RWPE1 (cell line): ENCODE measurements at regions not wholly inside any gene's neighbourhood (a gene's known extent, or its start where the extent isn't known, plus 50 kb on each side); places are given as distances from the start of the nearest gene placed in this dataset.

ENCODE experiments used
- CTCF ChIA-PET: fragments of 350-600 bp; sonication (Branson Sonifier 250); formaldehyde crosslinking; extraction: SDS; loops from one replicate; lab custom pipeline; 2021; lab: Yijun Ruan, JAX
- POLR2A ChIA-PET: fragments of 400-600 bp; formaldehyde crosslinking; extraction: SDS; loops from one replicate; lab custom pipeline; 2020; ENCODE audit warnings: antibody characterized with exemption; ENCODE audit not compliant: low non-redundant PET; lab: Yijun Ruan, JAX
- DNase-seq: peaks from one replicate; pipeline ENCODE4 v3.0.0; 2012; ENCODE audit warnings: low spot score
- H3K27ac ChIP-seq: fragments of 450-650 bp; 2 replicates; pipeline ENCODE4 v1.5.1; 2017
- CTCF ChIP-seq: fragments of 450-650 bp; conservative IDR thresholded peaks from 2 replicates; pipeline ENCODE4 v1.5.1; 2017; ENCODE audit warnings: low read depth, mild to moderate bottlenecking

DNA sequence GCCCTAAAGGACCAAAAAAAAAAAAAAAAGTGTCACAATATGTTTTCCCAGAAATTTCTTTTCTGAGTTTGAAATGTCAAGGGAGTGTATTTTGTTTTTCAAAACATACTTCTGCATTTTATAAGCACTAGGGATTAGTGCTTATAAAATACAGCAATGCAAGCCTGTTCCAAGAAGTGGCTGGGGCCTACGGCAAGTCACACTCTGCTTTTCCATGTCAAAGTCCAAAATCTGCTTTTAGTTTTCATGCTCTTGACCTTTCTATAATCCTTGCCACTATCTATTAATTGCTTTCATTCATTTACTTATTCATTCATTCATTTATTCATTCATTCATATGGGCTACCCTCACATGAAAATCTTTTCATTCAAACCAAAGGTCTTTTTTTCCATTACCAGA, 100.1 kb upstream of the UXS1 start:
- TF ChIP-seq CTCF = no peak
- CTCF ChIA-PET = no interaction called here
- no peak for DNase-seq
- no peak overlapping the region for H3K27ac ChIP-seq
- POLR2A ChIA-PET = no interaction called here

DNA sequence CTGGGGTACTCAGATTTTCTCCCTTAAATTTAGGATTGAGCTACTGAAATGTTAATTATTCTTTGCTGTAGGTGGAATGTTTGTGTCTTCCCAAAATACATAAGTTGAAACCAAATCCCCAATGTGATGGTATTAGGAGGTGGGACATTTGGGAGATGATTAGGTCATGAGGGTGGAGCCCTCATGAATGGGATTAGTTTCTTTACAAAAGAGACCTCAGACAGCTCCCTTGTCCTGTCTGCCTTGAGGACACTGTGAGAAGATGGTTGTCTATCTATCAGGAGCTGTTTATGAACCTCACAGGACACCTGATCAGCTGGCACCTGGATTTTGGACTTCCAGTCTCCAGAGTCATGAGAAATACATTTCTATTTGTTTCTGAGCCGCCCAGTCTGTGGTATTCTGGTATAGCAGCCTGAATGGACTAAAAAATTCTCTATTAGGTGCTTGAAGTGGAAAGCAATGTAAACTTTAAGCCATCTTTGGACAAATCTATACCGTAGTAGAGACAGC, 99.2 kb upstream of the UXS1 start:
- no peak for DNase-seq
- no peak overlapping the region for H3K27ac ChIP-seq
- ChIA-PET POLR2A (no interaction called here), CTCF (no interaction called here)
- TF ChIP-seq CTCF = no peak

GRCh38 chr2:106292627-106293026, 98.5 kb upstream of the UXS1 start:
- DNase-seq = no peak
- no peak for TF ChIP-seq CTCF
- ChIA-PET POLR2A (no interaction called here), CTCF (no interaction called here)
- no peak overlapping the region for H3K27ac ChIP-seq

DNA sequence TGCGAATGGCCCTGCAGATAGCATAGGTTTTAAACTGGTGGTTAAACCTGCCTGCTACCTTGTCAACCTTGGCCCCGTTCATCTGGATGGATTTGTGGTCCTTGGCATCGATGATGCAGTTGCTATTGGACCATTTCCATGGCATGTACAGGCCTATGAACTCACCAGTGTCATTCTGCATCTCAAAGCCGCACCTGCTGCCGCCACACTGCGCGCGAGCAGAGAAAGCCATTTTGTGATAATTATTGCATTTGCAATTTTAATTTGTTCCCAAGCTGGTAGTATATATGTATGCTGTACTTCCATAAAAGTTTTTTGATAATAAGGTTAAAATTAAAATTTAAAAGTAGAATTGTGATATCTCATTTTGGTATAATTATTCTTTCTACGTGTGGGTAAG, 94.8 kb upstream of the UXS1 start:
- no peak for DNase-seq
- POLR2A ChIA-PET = no interaction called here
- no peak for TF ChIP-seq CTCF

GRCh38 chr2:106285237-106285829, 91.2 kb upstream of the UXS1 start:
- ChIA-PET POLR2A (no interaction called here), CTCF (interaction anchor here (0.6 kb wide), 1 partner anchor 257 kb away, joined by 3 read pairs; no protein-coding TSS in a partner anchor)
- no peak for TF ChIP-seq CTCF
- no peak overlapping the region for H3K27ac ChIP-seq
- DNase-seq = no peak

More for the DNA sequence above, 94.8 kb upstream of the UXS1 start:
- CTCF ChIA-PET = no interaction called here
- H3K27ac ChIP-seq = no peak overlapping the region

DNA sequence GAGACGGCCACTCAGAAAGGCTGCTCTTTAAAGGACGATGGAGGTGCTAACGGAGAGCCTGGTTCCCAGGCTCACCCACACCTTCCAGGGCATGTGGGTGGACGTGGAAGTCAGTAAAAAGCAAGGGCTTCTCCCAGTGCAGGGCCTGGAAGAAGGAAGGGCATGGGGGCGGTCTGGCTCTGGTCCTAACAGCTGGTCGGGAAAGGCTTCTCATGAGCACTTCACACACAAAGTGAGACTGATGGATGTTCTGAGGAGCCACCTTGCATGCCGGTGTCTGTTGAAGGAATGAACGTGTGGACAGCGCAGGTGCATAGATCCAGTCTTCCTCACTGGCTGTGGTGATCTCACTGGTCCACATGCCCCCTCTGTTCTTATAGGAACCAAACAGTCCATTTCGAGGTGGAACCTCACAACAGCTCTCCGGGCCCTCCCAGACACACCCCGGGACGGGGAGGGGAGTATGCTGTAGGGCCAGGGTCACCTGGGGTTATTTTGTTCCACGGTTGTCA, 90.6 kb upstream of the UXS1 start:
- ChIA-PET CTCF (no interaction called here), POLR2A (no interaction called here)
- no peak for TF ChIP-seq CTCF
- no peak overlapping the region for H3K27ac ChIP-seq
- DNase-seq = no peak
